Eye (tissue), 1 donor: ENCODE measurements at regions not wholly inside any gene's neighbourhood (a gene's known extent, or its start where the extent isn't known, plus 50 kb on each side); places are given as distances from the start of the nearest gene placed in this dataset.

Experiments
- DNase-seq: peaks from one replicate; pipeline ENCODE4 v3.0.0-alpha.2; 2015

GRCh38 chr5:123830575-123830974 lies 318.6 kb downstream of the CSNK1G3 start:
- DNase-seq = no peak

- DNase-seq = no peak
Measured at GRCh38 chr5:123827811-123828210, 315.8 kb downstream of the CSNK1G3 start.

GRCh38 chr5:123819833-123820232 lies 307.9 kb downstream of the CSNK1G3 start:
- peak; percentile 70 for DNase-seq

- no peak for DNase-seq
Measured at GRCh38 chr5:123819386-123819785, 307.4 kb downstream of the CSNK1G3 start.

- DNase-seq = no peak
Measured at GRCh38 chr5:123817267-123817666, 305.3 kb downstream of the CSNK1G3 start.

GRCh38 chr5:123814801-123815470 lies 303.0 kb downstream of the CSNK1G3 start:
- DNase-seq = peak; percentile 73

- DNase-seq = peak; percentile 93
Measured at GRCh38 chr5:123813937-123814624, 302.1 kb downstream of the CSNK1G3 start.

- no peak for DNase-seq
Measured at GRCh38 chr5:123813264-123813663, 301.3 kb downstream of the CSNK1G3 start.

GRCh38 chr5:123811831-123812230 lies 299.9 kb downstream of the CSNK1G3 start:
- DNase-seq = peak; percentile 30

GRCh38 chr5:123810746-123811340 lies 298.9 kb downstream of the CSNK1G3 start:
- peak; percentile 81 for DNase-seq

- peak; percentile 71 for DNase-seq
Measured at GRCh38 chr5:123810253-123810652, 298.3 kb downstream of the CSNK1G3 start.

GRCh38 chr5:123809594-123810221 lies 297.7 kb downstream of the CSNK1G3 start:
- peak; percentile 90 for DNase-seq

- DNase-seq = peak; percentile 34
Measured at GRCh38 chr5:123808461-123809380, 296.7 kb downstream of the CSNK1G3 start.

GRCh38 chr5:123807177-123807945 lies 295.4 kb downstream of the CSNK1G3 start:
- peak; percentile 81 for DNase-seq

- no peak for DNase-seq
Measured at GRCh38 chr5:123806644-123807043, 294.7 kb downstream of the CSNK1G3 start.

- DNase-seq = no peak
Measured at GRCh38 chr5:123805300-123805699, 293.3 kb downstream of the CSNK1G3 start.

- DNase-seq = no peak
Measured at GRCh38 chr5:123803359-123803758, 291.4 kb downstream of the CSNK1G3 start.

- no peak for DNase-seq
Measured at GRCh38 chr5:123802298-123802951, 290.4 kb downstream of the CSNK1G3 start.

GRCh38 chr5:123800640-123801039 lies 288.7 kb downstream of the CSNK1G3 start:
- DNase-seq = no peak

GRCh38 chr5:123795688-123796087 lies 283.7 kb downstream of the CSNK1G3 start:
- DNase-seq = no peak

- DNase-seq = no peak
Measured at GRCh38 chr5:123790226-123790625, 278.2 kb downstream of the CSNK1G3 start.
